SK-N-MC (cell line): ENCODE measurements at regions not wholly inside any gene's neighbourhood (a gene's known extent, or its start where the extent isn't known, plus 50 kb on each side); places are given as distances from the start of the nearest gene placed in this dataset.

Experiments
- DNase-seq: peaks from one replicate; pipeline ENCODE4 v3.0.0-alpha.2; 2011; ENCODE audit warnings: low read depth, low spot score
- H3K27ac ChIP-seq: fragments of 200-600 bp; sonication (generic); 2 replicates; pipeline ENCODE4 v1.5.1; 2016; ENCODE audit warnings: mixed run types
- H3K36me3 ChIP-seq: fragments of 200-600 bp; sonication (generic); 2 replicates; pipeline ENCODE4 v1.6.1; 2017; ENCODE audit warnings: antibody characterized with exemption, low read length, mixed read lengths; ENCODE audit not compliant: insufficient read depth
- H3K4me3 ChIP-seq: fragments of 200-600 bp; sonication (generic); 2 replicates; pipeline ENCODE4 v1.5.1; 2016
- H3K9ac ChIP-seq: fragments of 200-600 bp; sonication (generic); 2 replicates; pipeline ENCODE4 v1.8.0; 2017; ENCODE audit warnings: mixed run types, mixed read lengths; ENCODE audit not compliant: insufficient read length
- H3K9me3 ChIP-seq: fragments of 200-600 bp; sonication (generic); 2 replicates; pipeline ENCODE4 v1.6.1; 2017; ENCODE audit warnings: low read depth, mild to moderate bottlenecking, antibody characterized with exemption, low read length, moderate library complexity, mixed read lengths
- EZH2 ChIP-seq: fragments of 200-600 bp; sonication (generic); IDR thresholded peaks from one replicate; pipeline ENCODE4 v1.6.1; 2017; ENCODE audit warnings: antibody characterized with exemption
- FOXP2 ChIP-seq: optimal IDR thresholded peaks from 2 replicates; pipeline ENCODE3; 2011; ENCODE audit warnings: mild to moderate bottlenecking, moderate library complexity; ENCODE audit not compliant: insufficient read depth; ENCODE audit errors: extremely low read length, control extremely low read depth
- POLR2AphosphoS5 ChIP-seq: IDR thresholded peaks from 2 replicates; pipeline ENCODE4 v1.6.1; 2012; ENCODE audit warnings: mild to moderate bottlenecking, low read depth, low read length, borderline replicate concordance

GRCh38 chr12:74317741-74318140 is 219.9 kb upstream of the ATXN7L3B start:
- H3K36me3 ChIP-seq: peaks cover 19% of the 10 kb centered on the region
- DNase-seq: peak; percentile 92
- peak overlapping the region; percentile 63 for H3K4me3 ChIP-seq
- H3K9me3 ChIP-seq: peaks cover 4% of the 10 kb centered on the region; the same call in 1 of the 2 replicates
- TF ChIP-seq EZH2: no peak
- H3K27ac ChIP-seq: peak overlapping the region; percentile 100
- H3K9ac ChIP-seq: peak overlapping the region; percentile 84

GRCh38 chr12:74319886-74320285 is 217.7 kb upstream of the ATXN7L3B start:
- TF ChIP-seq FOXP2 (no peak), EZH2 (no peak), POLR2AphosphoS5 (no peak)
- no peaks in the 10 kb centered on the region for H3K9me3 ChIP-seq
- H3K27ac ChIP-seq: peak overlapping the region; percentile 100
- H3K36me3 ChIP-seq: peaks cover 8% of the 10 kb centered on the region
- peak overlapping the region; percentile 31 for H3K9ac ChIP-seq
- DNase-seq: no peak
- H3K4me3 ChIP-seq: peak overlapping the region; percentile 16; the same call in 1 of the 2 replicates

GRCh38 chr12:74321381-74321780 is 216.3 kb upstream of the ATXN7L3B start:
- Histone ChIP-seq H3K27ac (peak overlapping the region; percentile 100), H3K4me3 (no peak overlapping the region), H3K36me3 (peaks cover 8% of the 10 kb centered on the region; the same call in 1 of the 2 replicates), H3K9me3 (no peaks in the 10 kb centered on the region), H3K9ac (no peak overlapping the region)
- DNase-seq: no peak
- no peak for TF ChIP-seq POLR2AphosphoS5
- TF ChIP-seq FOXP2: no peak
- TF ChIP-seq EZH2: no peak

GRCh38 chr12:74322792-74323191 is 214.8 kb upstream of the ATXN7L3B start:
- TF ChIP-seq POLR2AphosphoS5 (no peak), FOXP2 (no peak), EZH2 (no peak)
- Histone ChIP-seq H3K4me3 (no peak overlapping the region), H3K9ac (no peak overlapping the region), H3K9me3 (no peaks in the 10 kb centered on the region), H3K36me3 (peaks cover 8% of the 10 kb centered on the region; the same call in 1 of the 2 replicates), H3K27ac (peak overlapping the region; percentile 100)
- DNase-seq: no peak

- TF ChIP-seq EZH2: no peak
- TF ChIP-seq POLR2AphosphoS5: no peak
- TF ChIP-seq FOXP2: no peak
- H3K9me3 ChIP-seq: no peaks in the 10 kb centered on the region
- peak overlapping the region; percentile 16 for H3K27ac ChIP-seq
- no peak for DNase-seq
- no peaks in the 10 kb centered on the region for H3K36me3 ChIP-seq
- H3K4me3 ChIP-seq: no peak overlapping the region
- no peak overlapping the region for H3K9ac ChIP-seq
Measured at GRCh38 chr12:74328623-74329022, 209.0 kb upstream of the ATXN7L3B start.

GRCh38 chr12:74334780-74335179 is 202.9 kb upstream of the ATXN7L3B start:
- Histone ChIP-seq H3K9me3 (no peaks in the 10 kb centered on the region; the same call in 1 of the 2 replicates), H3K36me3 (no peaks in the 10 kb centered on the region), H3K9ac (no peak overlapping the region), H3K27ac (no peak overlapping the region), H3K4me3 (no peak overlapping the region)
- TF ChIP-seq EZH2: no peak
- TF ChIP-seq FOXP2: no peak
- no peak for TF ChIP-seq POLR2AphosphoS5
- no peak for DNase-seq

GRCh38 chr12:74337951-74338350 is 199.7 kb upstream of the ATXN7L3B start:
- Histone ChIP-seq H3K9me3 (no peaks in the 10 kb centered on the region; the same call in 1 of the 2 replicates), H3K27ac (no peak overlapping the region), H3K9ac (no peak overlapping the region), H3K36me3 (no peaks in the 10 kb centered on the region), H3K4me3 (no peak overlapping the region)
- TF ChIP-seq POLR2AphosphoS5: no peak
- TF ChIP-seq EZH2: no peak
- TF ChIP-seq FOXP2: no peak
- DNase-seq: no peak

GRCh38 chr12:74339211-74339610 is 198.4 kb upstream of the ATXN7L3B start:
- H3K27ac ChIP-seq: no peak overlapping the region
- no peaks in the 10 kb centered on the region for H3K36me3 ChIP-seq
- TF ChIP-seq EZH2 (no peak), POLR2AphosphoS5 (no peak), FOXP2 (no peak)
- DNase-seq: no peak
- H3K4me3 ChIP-seq: no peak overlapping the region
- no peaks in the 10 kb centered on the region; the same call in 1 of the 2 replicates for H3K9me3 ChIP-seq
- no peak overlapping the region for H3K9ac ChIP-seq

- Histone ChIP-seq H3K36me3 (no peaks in the 10 kb centered on the region), H3K4me3 (peak overlapping the region; percentile 57), H3K27ac (peak overlapping the region; percentile 88), H3K9ac (peak overlapping the region; percentile 27), H3K9me3 (no peaks in the 10 kb centered on the region; the same call in 1 of the 2 replicates)
- TF ChIP-seq EZH2 (no peak), POLR2AphosphoS5 (no peak), FOXP2 (no peak)
- DNase-seq: peak; percentile 64
Measured at GRCh38 chr12:74349925-74350324, 187.7 kb upstream of the ATXN7L3B start.
